Transverse colon (tissue), 4 donors: ENCODE measurements at regions not wholly inside any gene's neighbourhood (a gene's known extent, or its start where the extent isn't known, plus 50 kb on each side); places are given as distances from the start of the nearest gene placed in this dataset.

Source experiments
- DNase-seq: peaks from one replicate; pipeline ENCODE4 v3.0.0-alpha.2; 2019
- H3K27ac ChIP-seq, 4 donors: fragments of 200-600 bp; sonication (generic); 2 replicates each; pipeline ENCODE4 v1.5.1; 2016 to 2018; ENCODE audit warnings: inconsistent platforms in 4 of 4
- H3K27me3 ChIP-seq: fragments of 200-600 bp; sonication (generic); 2 replicates; pipeline ENCODE4 v1.5.1; 2017; ENCODE audit warnings: inconsistent platforms
- H3K36me3 ChIP-seq, 4 donors: fragments of 200-600 bp; sonication (generic); 2 replicates each; pipeline ENCODE4 v1.5.1; 2017 to 2019; ENCODE audit warnings: inconsistent platforms in 4 of 4
- H3K4me1 ChIP-seq, 4 donors: fragments of 200-600 bp; sonication (generic); 2 replicates each; pipeline ENCODE4 v1.5.1; 2017 to 2020; ENCODE audit warnings: inconsistent platforms in 4 of 4
- H3K4me3 ChIP-seq, 4 donors: fragments of 200-600 bp; sonication (generic); 1 replicate in 1 of 4; 2 replicates in 3 of 4; pipeline versions ENCODE4 v1.5.1 to v1.6.1; 2017 to 2019; ENCODE audit warnings: inconsistent platforms in 4 of 4
- H3K9me3 ChIP-seq, 2 donors: fragments of 200-600 bp; sonication (generic); 2 replicates each; pipeline ENCODE4 v1.5.1; 2017 to 2019; ENCODE audit warnings: inconsistent platforms in 2 of 2
- CTCF ChIP-seq, 5 experiments: fragments of 200-600 bp in 3 of 5; fragments of 450-650 bp in 2 of 5; sonication (generic) in 3 of 5; IDR thresholded peaks; 1 replicate in 2 of 5; 2 replicates in 3 of 5; pipeline ENCODE4 v1.5.1; 2016 to 2017; ENCODE audit warnings: antibody characterized with exemption in 5 of 5, inconsistent platforms in 3 of 5, mild to moderate bottlenecking in 2 of 5, moderate library complexity in 1 of 5
- EP300 ChIP-seq: sonication (generic); formaldehyde crosslinking; IDR thresholded peaks from one replicate; pipeline ENCODE4 v1.6.1; 2017; ENCODE audit warnings: antibody characterized with exemption, low read depth
- POLR2A ChIP-seq: fragments of 450-650 bp; IDR thresholded peaks from one replicate; pipeline ENCODE4 v1.6.1; 2016; ENCODE audit warnings: antibody characterized with exemption, mild to moderate bottlenecking, moderate library complexity
- POLR2AphosphoS5 ChIP-seq, 3 donors: sonication (generic); formaldehyde crosslinking; IDR thresholded peaks; one replicate each; pipeline ENCODE4 v1.6.1; 2016; ENCODE audit warnings: antibody characterized with exemption in 3 of 3
- WGBS, 2 donors: methylation state at CpG; one replicate each; pipeline ENCODE4 v1.1.5; 2018; ENCODE audit warnings: low coverage in 1 of 2; 5-methylcytosine and 5-hydroxymethylcytosine counted together
- in situ Hi-C, 4 donors: fragments of 200-750 bp; cut with MboI; loops; one replicate each; pipeline versions ENCODE4 v1.15.0 to v1.15.1; 2017; ENCODE audit warnings: low sequenced_read_pairs in 3 of 4, low pct_ligation_motif_present in 1 of 4, low pct_unique_long_range_greater_than_20kb in 1 of 4
- intact Hi-C: fragments of 100-400 bp; cut with DNase I; formaldehyde crosslinking; loops from one replicate; pipeline ENCODE4 v1.15.1; 2023; ENCODE audit warnings: low total_unique reads

- no peaks in the 10 kb centered on the region for H3K36me3 ChIP-seq
- no peak for DNase-seq
- H3K4me3 ChIP-seq: no peak overlapping the region
- no peaks in the 10 kb centered on the region for H3K4me1 ChIP-seq
- WGBS, 2 donors: 60 to 80% methylated on average over 1 of the region's 1 CpG
- in situ Hi-C loops: no loop called here
- H3K27me3 ChIP-seq: no peaks in the 10 kb centered on the region
- no peak for TF ChIP-seq EP300
- TF ChIP-seq POLR2AphosphoS5 (IDR thresholded peaks at IDR 0.05): no peak
- TF ChIP-seq POLR2A: no peak
- TF ChIP-seq CTCF (IDR thresholded peaks at IDR 0.05): no peak
- intact Hi-C loops: no loop called here
- H3K9me3 ChIP-seq: no peaks in the 10 kb centered on the region
- no peak overlapping the region for H3K27ac ChIP-seq
Measured at GRCh38 chr14:65810322-65810721, 397.8 kb downstream of the FUT8 start.

- Histone ChIP-seq H3K27ac (no peak overlapping the region), H3K4me1 (no peaks in the 10 kb centered on the region), H3K36me3 (no peaks in the 10 kb centered on the region), H3K4me3 (no peak overlapping the region), H3K9me3 (no peaks in the 10 kb centered on the region), H3K27me3 (no peaks in the 10 kb centered on the region)
- in situ Hi-C loops (no loop called here), intact Hi-C loops (no loop called here)
- 83 to 89% methylated on average over 3 of the region's 3 CpGs for WGBS, 2 donors
- no peak for TF ChIP-seq EP300
- no peak for TF ChIP-seq POLR2AphosphoS5 (IDR thresholded peaks at IDR 0.05)
- TF ChIP-seq CTCF (IDR thresholded peaks at IDR 0.05): no peak
- TF ChIP-seq POLR2A: no peak
- DNase-seq: no peak
Measured at GRCh38 chr14:65813760-65814384, 401.3 kb downstream of the FUT8 start.

GRCh38 chr14:65815127-65815526 is 402.6 kb downstream of the FUT8 start:
- H3K9me3 ChIP-seq: no peaks in the 10 kb centered on the region
- no peak for DNase-seq
- TF ChIP-seq EP300: no peak
- no peak for TF ChIP-seq POLR2A
- TF ChIP-seq POLR2AphosphoS5 (IDR thresholded peaks at IDR 0.05): no peak
- no peak for TF ChIP-seq CTCF (IDR thresholded peaks at IDR 0.05)
- no peaks in the 10 kb centered on the region for H3K36me3 ChIP-seq
- no peaks in the 10 kb centered on the region for H3K4me1 ChIP-seq
- WGBS, 2 donors: 94 to 96% methylated on average over 3 to 4 of the region's 4 CpGs
- intact Hi-C loops: no loop called here
- no peak overlapping the region for H3K27ac ChIP-seq
- H3K27me3 ChIP-seq: no peaks in the 10 kb centered on the region
- in situ Hi-C loops: no loop called here
- H3K4me3 ChIP-seq: no peak overlapping the region

- in situ Hi-C loops: no loop called here
- DNase-seq: no peak
- H3K4me1 ChIP-seq: no peaks in the 10 kb centered on the region
- intact Hi-C loops: no loop called here
- no peak overlapping the region for H3K4me3 ChIP-seq
- TF ChIP-seq POLR2AphosphoS5 (IDR thresholded peaks at IDR 0.05) (no peak), CTCF (IDR thresholded peaks at IDR 0.05) (no peak), EP300 (no peak), POLR2A (no peak)
- H3K27ac ChIP-seq: no peak overlapping the region
- H3K27me3 ChIP-seq: no peaks in the 10 kb centered on the region
- WGBS, 2 donors: 92% methylated on average over 1 of the region's 1 CpG; no CpG with 5 or more reads in 1 of the 2 donors
- H3K9me3 ChIP-seq: no peaks in the 10 kb centered on the region
- H3K36me3 ChIP-seq: no peaks in the 10 kb centered on the region
Measured at GRCh38 chr14:65817011-65817410, 404.5 kb downstream of the FUT8 start.
